ENCODE measurements at regions not wholly inside any gene's neighbourhood (a gene's known extent, or its start where the extent isn't known, plus 50 kb on each side); places are given as distances from the start of the nearest gene placed in this dataset.
"Not testable (repeated sequence)": the region's sequence is repeated elsewhere in the genome, so short reads cannot be mapped to it uniquely, and the experiment has no call there.

DNA sequence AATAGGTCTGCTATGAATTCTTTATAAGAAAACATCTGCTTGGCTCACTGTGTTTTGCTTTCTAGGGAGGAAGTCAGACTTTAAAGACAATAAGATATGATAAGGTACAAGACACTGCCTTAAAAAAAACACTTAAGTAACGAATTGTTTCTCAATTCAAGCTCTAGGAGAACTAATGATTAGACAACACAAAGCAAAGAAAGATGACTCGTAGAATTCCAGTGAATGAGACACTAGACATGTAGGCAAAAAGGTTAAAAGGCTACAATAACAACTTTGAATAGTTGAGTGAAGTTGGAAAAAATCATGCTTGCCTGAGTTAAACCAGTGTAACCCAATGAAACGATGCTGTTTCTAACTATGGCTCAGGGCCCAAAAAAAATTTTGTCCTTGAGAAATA lies 344.4 kb upstream of the ACTRT1 start:
- no peak overlapping the region for H3K4me3 Mint-ChIP-seq
- Histone ChIP-seq H4K20me1 (ENCODE audit: low read depth) (no peaks in the 10 kb centered on the region), H3K9me3 (ENCODE audit: low read depth) (no peaks in the 10 kb centered on the region), H2AFZ (replicated peaks) (no peak overlapping the region), H3F3A (ENCODE audit: low read depth) (no peaks in the 10 kb centered on the region), H3K36me3 (no peaks in the 10 kb centered on the region), H3K27ac (no peak overlapping the region), H3K4me1 (no peaks in the 10 kb centered on the region), H3K79me2 (ENCODE audit: low read depth) (no peaks in the 10 kb centered on the region), H3K9ac (no peak overlapping the region), H3K4me2 (no peak overlapping the region), H3K27me3 (no peaks in the 10 kb centered on the region), H3K4me3 (no peak overlapping the region)
- no peaks in the 10 kb centered on the region for H3K27me3 Mint-ChIP-seq (ENCODE audit: insufficient read depth, low read depth)
- no peak overlapping the region for H3K27ac Mint-ChIP-seq
- H3K9me3 Mint-ChIP-seq, result no peaks in the 10 kb centered on the region
- TF ChIP-seq EZH2 (IDR thresholded peaks at IDR 0.05) (no peak), EZH2phosphoT487 (IDR thresholded peaks at IDR 0.05) (no peak)
- TF ChIP-seq, protein P1, sequence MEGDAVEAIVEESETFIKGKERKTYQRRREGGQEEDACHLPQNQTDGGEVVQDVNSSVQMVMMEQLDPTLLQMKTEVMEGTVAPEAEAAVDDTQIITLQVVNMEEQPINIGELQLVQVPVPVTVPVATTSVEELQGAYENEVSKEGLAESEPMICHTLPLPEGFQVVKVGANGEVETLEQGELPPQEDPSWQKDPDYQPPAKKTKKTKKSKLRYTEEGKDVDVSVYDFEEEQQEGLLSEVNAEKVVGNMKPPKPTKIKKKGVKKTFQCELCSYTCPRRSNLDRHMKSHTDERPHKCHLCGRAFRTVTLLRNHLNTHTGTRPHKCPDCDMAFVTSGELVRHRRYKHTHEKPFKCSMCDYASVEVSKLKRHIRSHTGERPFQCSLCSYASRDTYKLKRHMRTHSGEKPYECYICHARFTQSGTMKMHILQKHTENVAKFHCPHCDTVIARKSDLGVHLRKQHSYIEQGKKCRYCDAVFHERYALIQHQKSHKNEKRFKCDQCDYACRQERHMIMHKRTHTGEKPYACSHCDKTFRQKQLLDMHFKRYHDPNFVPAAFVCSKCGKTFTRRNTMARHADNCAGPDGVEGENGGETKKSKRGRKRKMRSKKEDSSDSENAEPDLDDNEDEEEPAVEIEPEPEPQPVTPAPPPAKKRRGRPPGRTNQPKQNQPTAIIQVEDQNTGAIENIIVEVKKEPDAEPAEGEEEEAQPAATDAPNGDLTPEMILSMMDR (IDR thresholded peaks at IDR 0.05), result no peak
- no peak for DNase-seq (ENCODE audit: low spot score)
- no peaks in the 10 kb centered on the region for H3K4me1 Mint-ChIP-seq
- no peaks in the 10 kb centered on the region for H3K36me3 Mint-ChIP-seq

DNA sequence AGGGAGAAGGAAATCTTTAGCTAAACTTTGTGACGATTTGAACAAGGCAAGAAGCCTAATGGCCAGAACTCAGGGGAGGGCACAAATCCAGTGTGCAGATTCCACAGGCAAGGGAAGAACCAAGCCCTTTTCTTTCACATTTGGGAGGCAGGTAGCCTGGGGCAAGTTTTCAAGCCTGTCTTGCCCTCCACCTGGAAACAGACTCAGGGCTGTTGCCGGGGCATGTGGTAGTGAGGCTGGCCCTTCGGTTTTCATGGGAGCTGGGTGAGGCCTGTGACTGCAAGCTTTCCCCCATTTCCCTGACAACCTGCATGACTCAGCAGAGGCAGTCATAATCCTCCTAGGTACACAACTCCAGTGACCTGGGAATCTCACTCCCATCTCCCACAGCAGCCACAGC lies 331.6 kb upstream of the ACTRT1 start:
- not testable (repeated sequence) for H3K36me3 Mint-ChIP-seq; H3F3A ChIP-seq (ENCODE audit: low read depth); H3K9ac ChIP-seq; H3K4me3 ChIP-seq; H3K4me3 Mint-ChIP-seq; H4K20me1 ChIP-seq (ENCODE audit: low read depth); DNase-seq (ENCODE audit: low spot score); H3K79me2 ChIP-seq (ENCODE audit: low read depth); H3K27me3 ChIP-seq; H3K4me1 Mint-ChIP-seq; H3K4me2 ChIP-seq; H3K27ac ChIP-seq; H3K4me1 ChIP-seq; H3K27me3 Mint-ChIP-seq (ENCODE audit: insufficient read depth, low read depth); H2AFZ ChIP-seq (replicated peaks); H3K9me3 ChIP-seq (ENCODE audit: low read depth); H3K36me3 ChIP-seq; H3K27ac Mint-ChIP-seq
- H3K9me3 Mint-ChIP-seq, result peaks cover 11% of the 10 kb centered on the region

DNA sequence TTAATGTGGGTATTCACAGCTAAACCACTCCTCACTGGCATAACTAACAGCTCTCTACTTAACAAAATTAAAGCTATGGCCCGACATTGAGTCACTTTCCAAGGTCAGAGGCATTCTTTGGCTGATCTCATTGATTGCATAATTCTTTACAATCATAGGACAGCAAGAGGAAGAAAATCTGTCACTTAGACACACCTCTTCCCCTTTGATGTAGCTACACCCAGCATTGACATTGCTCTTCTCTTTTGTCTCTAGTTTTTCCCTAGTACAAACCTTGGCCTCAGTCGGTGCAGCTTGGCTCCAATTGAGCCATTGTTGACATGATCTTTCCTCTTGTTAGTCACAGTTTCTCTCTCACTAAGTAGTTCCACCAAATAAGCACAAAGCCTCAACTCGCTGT lies 313.3 kb upstream of the ACTRT1 start:
- Histone ChIP-seq H3K9me3 (ENCODE audit: low read depth) (no peaks in the 10 kb centered on the region), H4K20me1 (ENCODE audit: low read depth) (no peaks in the 10 kb centered on the region), H3K27me3 (no peaks in the 10 kb centered on the region), H3K4me1 (no peaks in the 10 kb centered on the region), H3K79me2 (ENCODE audit: low read depth) (no peaks in the 10 kb centered on the region), H3K4me3 (no peak overlapping the region), H2AFZ (replicated peaks) (no peak overlapping the region), H3K9ac (no peak overlapping the region), H3F3A (ENCODE audit: low read depth) (no peaks in the 10 kb centered on the region), H3K4me2 (no peak overlapping the region), H3K36me3 (no peaks in the 10 kb centered on the region), H3K27ac (no peak overlapping the region)
- no peak for DNase-seq (ENCODE audit: low spot score)
- no peak overlapping the region for H3K4me3 Mint-ChIP-seq
- H3K9me3 Mint-ChIP-seq, result no peaks in the 10 kb centered on the region
- no peaks in the 10 kb centered on the region for H3K36me3 Mint-ChIP-seq
- no peaks in the 10 kb centered on the region for H3K27me3 Mint-ChIP-seq (ENCODE audit: insufficient read depth, low read depth)
- TF ChIP-seq, protein P1 (IDR thresholded peaks at IDR 0.05), result no peak
- TF ChIP-seq EZH2phosphoT487 (IDR thresholded peaks at IDR 0.05) (no peak), EZH2 (IDR thresholded peaks at IDR 0.05) (no peak)
- no peak overlapping the region for H3K27ac Mint-ChIP-seq
- peaks cover 2% of the 10 kb centered on the region for H3K4me1 Mint-ChIP-seq

DNA sequence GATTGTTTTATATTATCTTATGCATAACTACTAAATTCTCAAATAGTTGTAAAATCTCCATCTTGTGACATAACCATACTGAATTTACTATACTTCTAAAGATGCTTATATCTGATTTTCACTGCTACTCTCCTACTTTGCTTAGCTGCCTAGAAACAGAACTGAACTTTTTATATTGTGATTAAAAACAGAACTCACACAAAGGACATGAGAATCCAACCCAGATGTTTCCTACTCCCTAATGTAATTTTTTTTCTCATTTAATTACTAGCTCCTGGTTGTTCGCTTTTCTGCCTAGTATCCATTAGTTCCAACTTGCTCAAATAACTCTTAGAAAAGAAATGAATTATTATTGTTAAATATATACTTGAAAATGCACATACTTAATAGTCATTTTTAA lies 283.5 kb upstream of the ACTRT1 start:
- Mint-ChIP-seq H3K36me3 (no peaks in the 10 kb centered on the region), H3K4me3 (no peak overlapping the region), H3K4me1 (no peaks in the 10 kb centered on the region), H3K27me3 (ENCODE audit: insufficient read depth, low read depth) (no peaks in the 10 kb centered on the region), H3K27ac (no peak overlapping the region), H3K9me3 (no peaks in the 10 kb centered on the region)
- no peaks in the 10 kb centered on the region for H3K79me2 ChIP-seq (ENCODE audit: low read depth)
- no peaks in the 10 kb centered on the region for H3K9me3 ChIP-seq (ENCODE audit: low read depth)
- no peaks in the 10 kb centered on the region for H4K20me1 ChIP-seq (ENCODE audit: low read depth)
- H3F3A ChIP-seq (ENCODE audit: low read depth), result no peaks in the 10 kb centered on the region
- no peak overlapping the region for H3K27ac ChIP-seq
- TF ChIP-seq EZH2phosphoT487 (IDR thresholded peaks at IDR 0.05) (no peak), EZH2 (IDR thresholded peaks at IDR 0.05) (no peak)
- TF ChIP-seq, protein P1 (IDR thresholded peaks at IDR 0.05), result no peak
- no peak overlapping the region for H2AFZ ChIP-seq (replicated peaks)
- no peak overlapping the region for H3K4me2 ChIP-seq
- DNase-seq (ENCODE audit: low spot score), result no peak
- H3K27me3 ChIP-seq, result no peaks in the 10 kb centered on the region
- H3K36me3 ChIP-seq, result no peaks in the 10 kb centered on the region
- no peak overlapping the region for H3K4me3 ChIP-seq
- no peaks in the 10 kb centered on the region for H3K4me1 ChIP-seq
- H3K9ac ChIP-seq, result no peak overlapping the region
